ENCODE measurements at regions not wholly inside any gene's neighbourhood (a gene's known extent, or its start where the extent isn't known, plus 50 kb on each side); places are given as distances from the start of the nearest gene placed in this dataset.

GRCh38 chr1:232363008-232363407 is 266.9 kb downstream of the SIPA1L2 start:
- Histone ChIP-seq H3K36me3 (ENCODE audit: control insufficient read depth in 2 of 4, insufficient read depth in 4 of 4, low read length in 3 of 4) (no peaks in the 10 kb centered on the region), H2BK120ac (replicated peaks; ENCODE audit: low read depth, low read length) (no peak overlapping the region), H3K4me2 (ENCODE audit: insufficient read depth in 1 of 2, low read depth in 2 of 2, low read length in 2 of 2) (no peak overlapping the region), H3K14ac (ENCODE audit: insufficient read length) (no peak overlapping the region), H3K4me3 (ENCODE audit: extremely low read depth in 1 of 4, insufficient read depth in 2 of 4, low read depth in 3 of 4, low read length in 4 of 4) (no peak overlapping the region), H2BK20ac (ENCODE audit: low read length) (no peak overlapping the region), H3K23ac (ENCODE audit: insufficient read length) (no peak overlapping the region), H3K27ac (ENCODE audit: low read depth, low read length) (no peak overlapping the region), H3K79me1 (ENCODE audit: low read depth, low read length) (no peaks in the 10 kb centered on the region), H2BK12ac (ENCODE audit: low read depth, low read length) (no peak overlapping the region), H3K9me3 (ENCODE audit: insufficient read depth in 2 of 2, low read depth in 1 of 2, low read length in 1 of 2) (no peaks in the 10 kb centered on the region), H2BK15ac (ENCODE audit: low read length) (no peak overlapping the region), H4K5ac (ENCODE audit: insufficient read length, low read depth, low read length) (no peak overlapping the region), H3K23me2 (ENCODE audit: low read depth, low read length) (no peaks in the 10 kb centered on the region), H3K79me2 (ENCODE audit: control insufficient read depth in 1 of 2, insufficient read depth in 2 of 2, low read length in 2 of 2) (no peaks in the 10 kb centered on the region), H3K18ac (ENCODE audit: extremely low read depth, low read length) (no peak overlapping the region), H3K9ac (replicated peaks in 1 of 4; ENCODE audit: extremely low read depth in 1 of 4, low read depth in 3 of 4, low read length in 3 of 4) (no peak overlapping the region), H2BK5ac (ENCODE audit: low read depth, low read length) (no peak overlapping the region), H3K27me3 (replicated peaks in 1 of 4; ENCODE audit: control insufficient read depth in 3 of 4, extremely low read depth in 1 of 4, insufficient read depth in 3 of 4, low read length in 3 of 4) (0 out of 7 replicates have a peak, but pooled peaks cover 0 to 3% (median 0%) of the 10 kb centered on the region in 4 experiments), H2AK5ac (ENCODE audit: low read depth, low read length) (no peak overlapping the region), H4K91ac (replicated peaks; ENCODE audit: insufficient read length, low read length) (no peak overlapping the region), H4K8ac (ENCODE audit: extremely low read depth, insufficient read depth, low read length) (no peak overlapping the region), H3K4me1 (replicated peaks in 1 of 4; ENCODE audit: control insufficient read depth in 3 of 4, insufficient read depth in 4 of 4, low read length in 3 of 4) (peaks cover 0 to 5% (median 2%) of the 10 kb centered on the region in 4 experiments; a peak in 3 of 7 replicates), H4K20me1 (replicated peaks in 1 of 2; ENCODE audit: control insufficient read depth in 1 of 2, insufficient read depth in 2 of 2, low read length in 2 of 2) (no peaks in the 10 kb centered on the region), H3K56ac (replicated peaks; ENCODE audit: insufficient read length, low read depth, low read length) (no peak overlapping the region), H2AFZ (ENCODE audit: low read length) (no peak overlapping the region), H3K4ac (replicated peaks; ENCODE audit: insufficient read length, low read depth, low read length) (no peak overlapping the region)
- no peak for FAIRE-seq
- POLR2A ChIA-PET (ENCODE audit: partially characterized antibody): no interaction called here
- CTCF ChIA-PET (ENCODE audit: partially characterized antibody): interaction anchor here (1.0 kb wide), 1 partner anchor 557 kb away, joined by 3 read pairs; no protein-coding TSS in a partner anchor
- DNase-seq (ENCODE audit: low read depth in 1 of 2, low spot score in 2 of 2): no peak
- 91% methylated on average over 2 of the region's 2 CpGs; no CpG with 5 or more reads in 1 of the 2 experiments for WGBS, 2 experiments (ENCODE audit: extremely low coverage in 1 of 2, insufficient coverage in 1 of 2, insufficient read length in 1 of 2, insufficient replicate concordance in 2 of 2, low coverage in 1 of 2, low lambda C conversion rate in 2 of 2, missing lambda C conversion rate in 1 of 2)
- TF ChIP-seq POLR2A (IDR thresholded peaks at IDR 0.05; ENCODE audit: control extremely low read depth in 1 of 2, low read depth in 2 of 2, low read length in 2 of 2): no peak
- TF ChIP-seq EZH2 (IDR thresholded peaks at IDR 0.05; ENCODE audit: low read depth, low read length, severe bottlenecking): no peak
- TF ChIP-seq TAF1 (IDR thresholded peaks at IDR 0.05; ENCODE audit: low read depth, low read length): no peak
- no peak for TF ChIP-seq YY1 (IDR thresholded peaks at IDR 0.05; ENCODE audit: low read depth, low read length)
- TF ChIP-seq SUZ12 (IDR thresholded peaks at IDR 0.05; ENCODE audit: low read length): no peak
- TF ChIP-seq CHD2 (IDR thresholded peaks at IDR 0.05; ENCODE audit: low read length): no peak
- TF ChIP-seq EP300 (IDR thresholded peaks at IDR 0.05; ENCODE audit: borderline replicate concordance in 1 of 2, low read depth in 2 of 2, low read length in 2 of 2): no peak
- no peak for TF ChIP-seq KDM4A (IDR thresholded peaks at IDR 0.05; ENCODE audit: low read depth, low read length, severe bottlenecking)
- TF ChIP-seq, protein P1, sequence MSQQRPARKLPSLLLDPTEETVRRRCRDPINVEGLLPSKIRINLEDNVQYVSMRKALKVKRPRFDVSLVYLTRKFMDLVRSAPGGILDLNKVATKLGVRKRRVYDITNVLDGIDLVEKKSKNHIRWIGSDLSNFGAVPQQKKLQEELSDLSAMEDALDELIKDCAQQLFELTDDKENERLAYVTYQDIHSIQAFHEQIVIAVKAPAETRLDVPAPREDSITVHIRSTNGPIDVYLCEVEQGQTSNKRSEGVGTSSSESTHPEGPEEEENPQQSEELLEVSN (IDR thresholded peaks at IDR 0.05): no peak
- TF ChIP-seq POU5F1 (IDR thresholded peaks at IDR 0.05; ENCODE audit: low read depth, low read length): no peak
- TF ChIP-seq SIRT6 (IDR thresholded peaks at IDR 0.05; ENCODE audit: low read length): no peak
- TF ChIP-seq CTBP2 (IDR thresholded peaks at IDR 0.05; ENCODE audit: borderline replicate concordance, insufficient read depth, insufficient read length, low read length): no peak
- TF ChIP-seq NRF1 (IDR thresholded peaks at IDR 0.05; ENCODE audit: low read depth, low read length): no peak
- no peak for TF ChIP-seq HDAC2 (IDR thresholded peaks at IDR 0.05; ENCODE audit: borderline replicate concordance in 1 of 2, low read depth in 2 of 2, low read length in 2 of 2)
- no peak for TF ChIP-seq SP1 (IDR thresholded peaks at IDR 0.05; ENCODE audit: low read depth, low read length)

Data from H1 (cell line).